Erythroblast (primary cell): ENCODE measurements at regions not wholly inside any gene's neighbourhood (a gene's known extent, or its start where the extent isn't known, plus 50 kb on each side); places are given as distances from the start of the nearest gene placed in this dataset.

Experiments used
- GATA1 ChIP-seq: IDR thresholded peaks from 2 replicates; pipeline ENCODE4 v1.6.1; 2011; ENCODE audit warnings: low read depth, mild to moderate bottlenecking, control low read depth, low read length, moderate library complexity
- POLR2A ChIP-seq: IDR thresholded peaks from 2 replicates; pipeline ENCODE4 v1.6.1; 2011; ENCODE audit warnings: mild to moderate bottlenecking, low read length

- TF ChIP-seq POLR2A, result no peak
- TF ChIP-seq GATA1, result no peak
Measured at GRCh38 chrX:16491461-16491860, 158.5 kb upstream of the S100G start.
